GM12874 (cell line): ENCODE measurements at regions not wholly inside any gene's neighbourhood (a gene's known extent, or its start where the extent isn't known, plus 50 kb on each side); places are given as distances from the start of the nearest gene placed in this dataset.

Experiments
- TF ChIP-seq, protein P1 (sequence below): IDR thresholded peaks from 2 replicates; pipeline ENCODE4 v1.5.1; 2011; ENCODE audit warnings: low read depth, mild to moderate bottlenecking, control low read depth, low read length, moderate library complexity; ENCODE audit not compliant: insufficient read depth

DNA sequence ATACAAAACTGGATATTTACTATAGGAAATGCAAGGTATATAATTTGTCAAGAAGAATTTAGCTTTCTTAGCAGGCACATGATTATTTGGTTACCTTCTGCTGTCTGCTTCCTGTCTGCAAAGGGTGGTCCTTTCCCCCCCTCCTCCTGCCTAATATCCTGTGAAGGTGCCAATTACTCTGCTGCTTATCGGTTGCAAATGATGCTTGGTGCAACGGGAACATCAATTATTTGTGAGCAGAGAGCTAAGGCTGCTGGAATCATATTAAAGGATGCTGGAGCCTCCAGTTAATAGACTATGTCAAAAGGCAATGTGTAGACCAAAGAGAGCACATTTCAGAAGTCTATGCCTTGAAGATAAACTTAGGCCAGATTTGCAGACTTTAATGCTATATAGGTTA, 443.7 kb upstream of the ONECUT1 start:
- TF ChIP-seq, protein P1, sequence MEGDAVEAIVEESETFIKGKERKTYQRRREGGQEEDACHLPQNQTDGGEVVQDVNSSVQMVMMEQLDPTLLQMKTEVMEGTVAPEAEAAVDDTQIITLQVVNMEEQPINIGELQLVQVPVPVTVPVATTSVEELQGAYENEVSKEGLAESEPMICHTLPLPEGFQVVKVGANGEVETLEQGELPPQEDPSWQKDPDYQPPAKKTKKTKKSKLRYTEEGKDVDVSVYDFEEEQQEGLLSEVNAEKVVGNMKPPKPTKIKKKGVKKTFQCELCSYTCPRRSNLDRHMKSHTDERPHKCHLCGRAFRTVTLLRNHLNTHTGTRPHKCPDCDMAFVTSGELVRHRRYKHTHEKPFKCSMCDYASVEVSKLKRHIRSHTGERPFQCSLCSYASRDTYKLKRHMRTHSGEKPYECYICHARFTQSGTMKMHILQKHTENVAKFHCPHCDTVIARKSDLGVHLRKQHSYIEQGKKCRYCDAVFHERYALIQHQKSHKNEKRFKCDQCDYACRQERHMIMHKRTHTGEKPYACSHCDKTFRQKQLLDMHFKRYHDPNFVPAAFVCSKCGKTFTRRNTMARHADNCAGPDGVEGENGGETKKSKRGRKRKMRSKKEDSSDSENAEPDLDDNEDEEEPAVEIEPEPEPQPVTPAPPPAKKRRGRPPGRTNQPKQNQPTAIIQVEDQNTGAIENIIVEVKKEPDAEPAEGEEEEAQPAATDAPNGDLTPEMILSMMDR = no peak

DNA sequence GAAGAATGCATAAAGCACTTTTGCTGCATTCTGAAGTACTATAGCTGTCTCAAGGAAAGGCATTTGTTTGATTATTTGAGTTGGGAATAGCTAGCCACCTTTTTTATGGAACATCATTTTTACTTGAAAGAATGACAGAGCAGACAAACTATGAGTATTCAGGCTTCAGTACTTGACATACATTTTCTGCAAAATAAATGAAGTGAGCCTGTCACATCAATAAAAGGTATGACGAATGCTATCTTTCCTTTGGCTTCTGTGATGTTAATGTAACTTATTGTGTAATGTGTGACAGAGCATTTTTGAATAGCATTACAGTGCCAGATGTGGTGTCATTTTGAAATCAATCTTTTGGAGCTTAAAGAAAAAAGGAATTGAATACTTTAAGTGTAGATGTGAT, 440.3 kb upstream of the ONECUT1 start:
- TF ChIP-seq, protein P1 = no peak

DNA sequence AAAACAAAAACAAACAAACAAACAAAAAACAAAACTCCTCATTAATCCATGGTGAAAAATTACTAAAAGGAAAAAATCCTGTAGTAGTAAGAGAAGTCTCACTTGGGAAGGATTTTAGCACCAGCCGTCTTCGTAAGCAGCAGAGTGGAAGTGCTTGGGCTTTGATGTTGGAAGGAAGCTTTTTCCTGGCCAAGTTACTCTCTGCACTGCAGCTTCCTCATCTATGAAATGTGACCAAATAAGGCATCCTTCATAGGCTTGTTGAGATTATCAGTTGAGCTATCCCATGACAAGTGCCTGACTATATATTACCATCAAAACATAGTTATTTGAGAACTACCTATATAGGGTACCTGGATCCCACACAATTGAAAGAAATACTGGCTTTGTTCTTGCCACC, 436.4 kb upstream of the ONECUT1 start:
- TF ChIP-seq, protein P1 = no peak

DNA sequence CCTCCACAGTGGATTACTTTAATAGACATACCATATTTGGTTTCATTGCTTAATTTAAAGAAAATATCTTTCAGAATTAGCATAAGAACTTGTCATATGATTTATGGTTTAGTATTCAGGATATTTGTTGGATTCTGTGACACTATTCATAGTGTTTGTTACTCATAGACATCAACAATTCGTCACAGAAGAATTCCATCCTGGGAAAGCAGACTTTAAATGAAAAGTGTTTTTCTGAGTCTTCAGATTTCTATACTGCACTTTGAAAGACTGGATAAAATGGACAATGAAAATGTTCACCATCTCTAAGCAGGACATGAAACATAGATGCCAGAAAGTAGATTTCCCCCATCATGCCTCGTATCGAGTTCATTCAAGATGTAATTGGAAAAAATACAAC, 435.6 kb upstream of the ONECUT1 start:
- TF ChIP-seq, protein P1 = no peak

DNA sequence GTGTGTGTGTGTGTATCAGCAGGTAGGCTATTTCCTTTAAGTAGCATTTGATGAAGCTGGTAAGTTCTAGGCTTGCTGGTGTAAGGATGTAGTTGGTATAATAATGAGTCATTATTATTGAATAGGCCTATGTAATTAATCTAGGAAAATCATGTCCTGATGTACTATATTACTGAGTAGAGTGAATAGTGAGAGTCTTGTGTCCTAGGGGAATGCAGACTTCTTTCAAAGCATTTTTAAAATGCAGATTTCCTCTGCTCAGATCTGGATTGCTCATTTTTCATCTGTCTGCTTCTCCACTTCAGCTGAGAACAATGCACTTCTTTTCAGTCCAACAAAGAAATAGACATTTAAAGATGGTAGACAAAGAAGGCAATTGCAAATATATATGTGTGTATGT, 434.2 kb upstream of the ONECUT1 start:
- TF ChIP-seq, protein P1 = no peak

DNA sequence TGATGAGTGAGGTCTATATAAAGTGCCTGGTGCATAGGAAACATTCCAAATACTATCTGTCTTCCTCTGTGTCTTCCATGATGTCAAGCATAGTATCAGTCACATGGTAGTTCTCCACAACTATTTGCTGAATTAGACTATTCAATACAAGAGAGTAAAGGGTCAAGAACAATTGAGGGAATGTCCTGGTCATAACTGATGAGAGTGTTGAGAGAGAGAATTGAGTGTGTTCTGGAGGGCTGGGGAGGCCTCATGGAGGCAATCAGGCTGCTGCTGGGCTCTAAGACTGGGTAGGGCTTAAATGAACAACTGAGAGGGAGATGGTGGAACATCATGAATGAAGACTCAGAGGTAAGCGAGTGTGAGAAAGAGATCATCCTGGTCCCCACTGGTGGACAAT, 433.7 kb upstream of the ONECUT1 start:
- TF ChIP-seq, protein P1 = no peak

DNA sequence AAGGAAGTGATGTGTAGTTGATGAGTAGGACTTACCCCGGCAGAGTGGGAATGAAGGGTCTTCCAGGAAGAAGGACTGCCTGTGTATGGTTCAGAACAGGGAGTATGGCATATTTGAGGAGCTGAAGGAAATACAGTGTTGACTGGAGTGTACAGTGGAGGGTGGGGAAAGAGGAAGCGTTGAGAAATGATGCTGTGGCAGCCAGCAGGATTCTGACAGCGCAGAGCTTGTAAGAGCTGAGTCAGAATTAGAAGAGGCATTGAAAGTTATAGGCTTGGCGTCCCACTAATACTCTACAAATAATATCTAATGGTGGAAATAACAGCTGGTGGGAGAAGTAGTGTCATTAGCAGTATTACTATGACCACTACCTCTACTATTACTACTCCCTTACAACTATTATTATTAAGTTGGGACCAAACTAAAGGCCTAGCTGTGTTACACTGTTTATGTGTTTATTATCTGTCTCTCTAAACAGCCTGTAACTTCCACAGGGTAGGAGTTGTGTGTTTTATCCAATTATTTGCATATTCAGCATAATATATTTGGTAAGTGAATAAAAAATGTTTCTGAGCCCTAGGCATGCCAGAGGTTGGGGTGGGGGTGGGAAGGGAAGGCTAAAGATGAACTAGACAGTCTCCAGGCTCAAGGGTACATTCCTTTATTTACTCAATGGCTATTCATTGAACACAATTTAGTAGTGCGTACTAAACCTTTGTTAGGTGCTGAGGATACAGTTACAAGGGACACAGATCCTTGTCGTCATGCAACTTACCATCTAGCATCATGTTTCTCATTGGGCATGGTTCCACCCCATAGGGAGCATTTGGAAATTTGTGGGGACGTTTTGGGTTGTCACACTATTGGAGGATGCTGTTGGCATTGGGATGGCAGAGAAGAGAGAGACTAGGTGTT, 428.8 kb upstream of the ONECUT1 start:
- TF ChIP-seq, protein P1 = no peak
